K562 (cell line): ENCODE measurements at regions not wholly inside any gene's neighbourhood (a gene's known extent, or its start where the extent isn't known, plus 50 kb on each side); places are given as distances from the start of the nearest gene placed in this dataset.

Experiments
- ATAC-seq: fragments of 200-7000 bp; cut with Tn5 transposase; 3 replicates; pipeline ENCODE4 v1.9.1; 2020; ENCODE audit warnings: moderate library complexity
- BruUV-seq: library from RNA; stranded (reverse); fragments of 400-500 nt; replicated peaks from 2 replicates; lab custom pipeline; 2021; lab: Mats Ljungman, UMichigan
- CTCF ChIA-PET: fragments of 300-600 bp; formaldehyde crosslinking; extraction: SDS; loops from one replicate; lab custom pipeline; 2021; ENCODE audit warnings: low intra/inter-chr PET ratio; lab: Yijun Ruan, JAX
- POLR2A ChIA-PET: fragments of 300-600, 350-650 bp; sonication (Branson Sonifier 250); formaldehyde crosslinking; extraction: SDS; loops from one replicate; lab custom pipeline; 2021; ENCODE audit warnings: antibody characterized with exemption, inconsistent platforms; lab: Yijun Ruan, JAX
- DNase-seq, 4 experiments: peaks; one replicate each; pipeline versions ENCODE4 v3.0.0 to v3.0.0-alpha.2; 2011 to 2018; ENCODE audit warnings: low spot score in 3 of 4, mixed read lengths in 3 of 4; ENCODE audit errors: extremely low read depth in 1 of 4
- FAIRE-seq: peaks from 2 replicates; lab custom pipeline; 2011; peaks lifted over from hg19 to GRCh38; lab: Jason Lieb, UNC
- H2AFZ ChIP-seq: 2 replicates; pipeline ENCODE4 v1.6.0; 2011; ENCODE audit warnings: low read depth, low read length, control low read depth, inconsistent platforms
- H3K27ac ChIP-seq: fragments of 200-600 bp; 3 replicates; pipeline ENCODE4 v1.8.0; 2011; ENCODE audit warnings: low read depth, mild to moderate bottlenecking, control low read depth, inconsistent platforms, low read length, moderate library complexity, mixed read lengths; ENCODE audit errors: extremely low read depth
- H3K27me3 ChIP-seq, 2 experiments: fragments of 300-600 bp in 1 of 2; 2 replicates in 1 of 2; 3 replicates in 1 of 2; pipeline versions ENCODE4 v1.6.0 to v1.8.0; 2011; ENCODE audit warnings: inconsistent platforms in 2 of 2, low read length in 2 of 2, mild to moderate bottlenecking in 1 of 2, mixed read lengths in 1 of 2, moderate library complexity in 1 of 2; ENCODE audit not compliant: control insufficient read depth in 2 of 2, insufficient read depth in 2 of 2
- H3K36me3 ChIP-seq: fragments of 300-600 bp; 3 replicates; pipeline ENCODE4 v1.8.0; 2011; ENCODE audit warnings: mild to moderate bottlenecking, low read length, inconsistent platforms; ENCODE audit not compliant: control insufficient read depth, insufficient read depth
- H3K4me1 ChIP-seq, 2 experiments: fragments of 200-600 bp in 1 of 2; replicated peaks in 1 of 2; 2 replicates in 1 of 2; 3 replicates in 1 of 2; pipeline versions ENCODE4 v1.5.1 to v1.8.0; 2011; ENCODE audit warnings: inconsistent platforms in 2 of 2, low read length in 2 of 2, mild to moderate bottlenecking in 1 of 2, mixed read lengths in 1 of 2, moderate library complexity in 1 of 2; ENCODE audit not compliant: control insufficient read depth in 2 of 2, insufficient read depth in 2 of 2
- H3K4me2 ChIP-seq: 2 replicates; pipeline ENCODE4 v1.6.1; 2011; ENCODE audit warnings: low read length, control low read depth, inconsistent platforms, mixed read lengths; ENCODE audit not compliant: insufficient read depth
- H3K4me3 ChIP-seq: fragments of 200-600 bp; sonication (generic), shearing (Covaris generic); 2 replicates; pipeline ENCODE4 v1.5.1; 2016; ENCODE audit warnings: control low read depth, inconsistent platforms
- H3K79me2 ChIP-seq: fragments of 200-600 bp; 3 replicates; pipeline ENCODE4 v1.8.0; 2011; ENCODE audit warnings: low read length, inconsistent platforms; ENCODE audit not compliant: control insufficient read depth, insufficient read depth
- H3K9ac ChIP-seq, 2 experiments: 2 replicates each; pipeline versions ENCODE4 v1.6.0 to v1.6.1; 2011; ENCODE audit warnings: low read depth in 2 of 2, low read length in 2 of 2, control low read depth in 1 of 2, inconsistent platforms in 1 of 2, mild to moderate bottlenecking in 1 of 2, mixed read lengths in 1 of 2; ENCODE audit not compliant: insufficient read depth in 1 of 2
- H3K9me1 ChIP-seq: one replicate; pipeline ENCODE4 v1.6.0; 2011; ENCODE audit warnings: inconsistent platforms, mild to moderate bottlenecking, low read length, moderate library complexity; ENCODE audit not compliant: control insufficient read depth, insufficient read depth
- H3K9me3 ChIP-seq: replicated peaks from 2 replicates; pipeline ENCODE4 v1.5.1; 2011; ENCODE audit warnings: low read depth, low read length, inconsistent platforms; ENCODE audit not compliant: control insufficient read depth, insufficient read depth
- H4K20me1 ChIP-seq: replicated peaks from 2 replicates; pipeline ENCODE4 v1.6.1; 2011; ENCODE audit warnings: low read length, inconsistent platforms, mixed read lengths; ENCODE audit not compliant: control insufficient read depth, insufficient read depth
- CREB5 ChIP-seq: fragments of 250-450 bp; sonication (Bioruptor Pico); IDR thresholded peaks from 2 replicates; pipeline ENCODE4 v1.5.0; 2020; ENCODE audit warnings: mild to moderate bottlenecking
- GABPA ChIP-seq: fragments of 200-800 bp; sonication (Bioruptor generic); conservative IDR thresholded peaks from 2 replicates; pipeline ENCODE4 v1.6.1; 2016; ENCODE audit warnings: low read depth, missing genetic modification characterization, missing compliant biosample characterization
- HES1 ChIP-seq: fragments of 450-650 bp; IDR thresholded peaks from 2 replicates; pipeline ENCODE4 v1.6.1; 2016; ENCODE audit warnings: low read depth, mild to moderate bottlenecking, moderate library complexity
- JUND ChIP-seq, 2 experiments: IDR thresholded peaks; 2 replicates in 1 of 2; 3 replicates in 1 of 2; pipeline ENCODE4 v1.6.1; 2011; ENCODE audit warnings: borderline replicate concordance in 2 of 2, low read depth in 2 of 2, low read length in 2 of 2, improper control_type of control experiment in 1 of 2, missing biosample characterization in 1 of 2, missing genetic modification characterization in 1 of 2, missing genetic modification reagents in 1 of 2
- KDM1A ChIP-seq, 2 experiments: fragments of 450-650 bp; IDR thresholded peaks; 2 replicates each; pipeline ENCODE4 v1.6.1; 2016; ENCODE audit warnings: mild to moderate bottlenecking in 2 of 2
- NCOA4 ChIP-seq: fragments of 450-650 bp; IDR thresholded peaks from 2 replicates; pipeline ENCODE4 v1.6.1; 2018; ENCODE audit warnings: mild to moderate bottlenecking; ENCODE audit not compliant: partially characterized antibody
- RBBP5 ChIP-seq: fragments of 200-600 bp; sonication (generic); IDR thresholded peaks from 2 replicates; pipeline ENCODE4 v1.6.1; 2012; ENCODE audit warnings: borderline replicate concordance, mild to moderate bottlenecking, low read length, control low read depth, inconsistent platforms; ENCODE audit not compliant: insufficient read depth, poor library complexity, severe bottlenecking
- RBM17 ChIP-seq: fragments of 200-400 bp; formaldehyde crosslinking; IDR thresholded peaks from 2 replicates; pipeline ENCODE4 v1.6.1; 2017; ENCODE audit warnings: low read depth, mild to moderate bottlenecking, low read length, borderline replicate concordance
- TEAD1 ChIP-seq, 2 experiments: fragments of 450-650 bp in 1 of 2; sonication (generic) in 1 of 2; formaldehyde crosslinking; IDR thresholded peaks; 2 replicates each; pipeline versions ENCODE4 v1.4.0 to v1.8.0; 2020 to 2022; ENCODE audit warnings: mild to moderate bottlenecking in 2 of 2, missing genetic modification reagents in 1 of 2
- ZNF445 ChIP-seq: fragments of 250-450 bp; sonication (Bioruptor Pico); IDR thresholded peaks from 2 replicates; pipeline ENCODE4 v1.4.0; 2020; ENCODE audit warnings: low read depth, mild to moderate bottlenecking, moderate library complexity
- ZNF644 ChIP-seq: fragments of 200-800 bp; sonication (Bioruptor generic); IDR thresholded peaks from 2 replicates; pipeline ENCODE4 v1.6.1; 2016; ENCODE audit warnings: low read depth, missing genetic modification characterization, missing compliant biosample characterization
- in situ Hi-C: fragments of 300-500 bp; cut with MboI; formaldehyde crosslinking; loops from 4 replicates; pipeline ENCODE4 v1.15.0; 2018; ENCODE audit warnings: inconsistent platforms, mixed read lengths
- intact Hi-C: fragments of 100-400 bp; cut with micrococcal nuclease; formaldehyde crosslinking; loops from 2 replicates; pipeline ENCODE4 v1.14.2; 2022

- DNase-seq: no peak
- no peak overlapping the region for H3K9ac ChIP-seq
- H3K4me1 ChIP-seq: no peaks in the 10 kb centered on the region
- H4K20me1 ChIP-seq: no peaks in the 10 kb centered on the region
- no peak overlapping the region for H3K4me2 ChIP-seq
- no peaks in the 10 kb centered on the region for H3K9me3 ChIP-seq
- no peak overlapping the region for H2AFZ ChIP-seq
- intact Hi-C loops: no loop called here
- POLR2A ChIA-PET: no interaction called here
- TF ChIP-seq HES1: no peak
- TF ChIP-seq CREB5: no peak
- TF ChIP-seq TEAD1 (CRISPR knock-in tag; IDR thresholded peaks at IDR 0.05): no peak
- no peak for TF ChIP-seq NCOA4
- TF ChIP-seq JUND (IDR thresholded peaks at IDR 0.05; ENCODE audit: borderline replicate concordance, low read depth, low read length): no peak
- TF ChIP-seq JUND (tag; IDR thresholded peaks at IDR 0.05; ENCODE audit: borderline replicate concordance, low read depth, low read length): no peak
- TF ChIP-seq RBBP5: no peak
- TF ChIP-seq KDM1A (IDR thresholded peaks at IDR 0.05): no peak
- no peak for TF ChIP-seq GABPA
- no peak for TF ChIP-seq ZNF445 (CRISPR knock-in tag)
- TF ChIP-seq RBM17: no peak
- TF ChIP-seq ZNF644 (tag): no peak
- TF ChIP-seq, all 486 proteins: peak for 0
- CTCF ChIA-PET: no interaction called here
- Histone ChIP-seq H3K36me3 (no peaks in the 10 kb centered on the region), H3K79me2 (no peaks in the 10 kb centered on the region), H3K9me1 (no peaks in the 10 kb centered on the region), H3K27ac (no peak overlapping the region), H3K27me3 (no peaks in the 10 kb centered on the region), H3K4me3 (no peak overlapping the region)
- in situ Hi-C loops: no loop called here
- no TSS peak for BruUV-seq
- no peak for FAIRE-seq
- ATAC-seq: no peak
Measured at GRCh38 chr14:49313108-49313507, 273.1 kb downstream of the RPS29 start.
